ENCODE measurements at regions not wholly inside any gene's neighbourhood (a gene's known extent, or its start where the extent isn't known, plus 50 kb on each side); places are given as distances from the start of the nearest gene placed in this dataset.

GRCh38 chr1:218640173-218640572 is 295.0 kb downstream of the TGFB2 start:
- no peak overlapping the region for H4K91ac ChIP-seq (ENCODE audit: low read depth, low read length, poor library complexity)
- H2BK12ac ChIP-seq (ENCODE audit: low read length) = no peak overlapping the region
- H2BK15ac ChIP-seq (ENCODE audit: low read length) = no peak overlapping the region
- no peaks in the 10 kb centered on the region for H3K36me3 ChIP-seq (replicated peaks in 1 of 2; ENCODE audit: control insufficient read depth in 2 of 2, insufficient read depth in 2 of 2, low read length in 2 of 2)
- peak overlapping the region; percentile 3 for H2AFZ ChIP-seq (ENCODE audit: low read length)
- H3K27ac ChIP-seq (replicated peaks; ENCODE audit: low read length) = no peak overlapping the region
- no peaks in the 10 kb centered on the region for H3K79me1 ChIP-seq (ENCODE audit: low read depth, low read length)
- H3K4me2 ChIP-seq (ENCODE audit: insufficient read depth, low read length, poor library complexity, severe bottlenecking) = no peak overlapping the region
- H3K4me3 ChIP-seq (ENCODE audit: low read length in 2 of 2) = no peak overlapping the region
- WGBS, 2 donors (ENCODE audit: extremely low coverage in 2 of 2, insufficient read length in 2 of 2, insufficient replicate concordance in 1 of 2) = no CpG with 5 or more reads among the region's 3 CpGs
- no peak for DNase-seq (ENCODE audit: low spot score)
- no peaks in the 10 kb centered on the region for H3K27me3 ChIP-seq (ENCODE audit: control insufficient read depth in 3 of 3, insufficient read depth in 3 of 3, low read depth in 1 of 3, low read length in 3 of 3)
- no peak overlapping the region for H4K8ac ChIP-seq (ENCODE audit: low read depth, low read length)
- H2AK5ac ChIP-seq (ENCODE audit: low read depth, low read length) = no peak overlapping the region
- no peak overlapping the region for H3K4ac ChIP-seq (ENCODE audit: low read length)
- no peak overlapping the region for H3K14ac ChIP-seq (ENCODE audit: low read length)
- peaks cover 0 to 6% of the 10 kb centered on the region in 2 donors for H3K9me3 ChIP-seq (replicated peaks in 1 of 2; ENCODE audit: control insufficient read depth in 2 of 2, insufficient read depth in 1 of 2, low read depth in 1 of 2, low read length in 2 of 2)
- peaks cover 0 to 1% of the 10 kb centered on the region in 2 donors for H3K4me1 ChIP-seq (ENCODE audit: control insufficient read depth in 2 of 2, insufficient read depth in 1 of 2, low read depth in 1 of 2, low read length in 2 of 2)
- no peak overlapping the region for H3K23ac ChIP-seq (ENCODE audit: low read depth, low read length, poor library complexity)
- no peak overlapping the region for H2BK5ac ChIP-seq (ENCODE audit: low read length)
- no peak overlapping the region for H2BK120ac ChIP-seq (ENCODE audit: low read depth, low read length)
- no peak overlapping the region for H3K9ac ChIP-seq (ENCODE audit: low read depth, low read length, poor library complexity)
- H3K18ac ChIP-seq (ENCODE audit: low read length) = no peak overlapping the region

- Histone ChIP-seq H3K14ac (ENCODE audit: low read length) (no peak overlapping the region), H2BK120ac (ENCODE audit: low read depth, low read length) (no peak overlapping the region), H3K23ac (ENCODE audit: low read depth, low read length, poor library complexity) (no peak overlapping the region), H3K18ac (ENCODE audit: low read length) (peak overlapping the region; percentile 67), H2AFZ (ENCODE audit: low read length) (peak overlapping the region; percentile 41), H3K27ac (replicated peaks; ENCODE audit: low read length) (no peak overlapping the region), H2BK12ac (ENCODE audit: low read length) (peak overlapping the region; percentile 92), H2BK5ac (ENCODE audit: low read length) (no peak overlapping the region), H3K4me2 (ENCODE audit: insufficient read depth, low read length, poor library complexity, severe bottlenecking) (no peak overlapping the region), H2AK5ac (ENCODE audit: low read depth, low read length) (no peak overlapping the region), H2BK15ac (ENCODE audit: low read length) (no peak overlapping the region), H3K4me1 (ENCODE audit: control insufficient read depth in 2 of 2, insufficient read depth in 1 of 2, low read depth in 1 of 2, low read length in 2 of 2) (peaks cover 0 to 1% of the 10 kb centered on the region in 2 donors), H3K4me3 (ENCODE audit: low read length in 2 of 2) (no peak overlapping the region), H3K79me1 (ENCODE audit: low read depth, low read length) (no peaks in the 10 kb centered on the region), H4K91ac (ENCODE audit: low read depth, low read length, poor library complexity) (no peak overlapping the region), H3K36me3 (replicated peaks in 1 of 2; ENCODE audit: control insufficient read depth in 2 of 2, insufficient read depth in 2 of 2, low read length in 2 of 2) (no peaks in the 10 kb centered on the region), H3K4ac (ENCODE audit: low read length) (no peak overlapping the region), H4K8ac (ENCODE audit: low read depth, low read length) (peak overlapping the region; percentile 24), H3K9me3 (replicated peaks in 1 of 2; ENCODE audit: control insufficient read depth in 2 of 2, insufficient read depth in 1 of 2, low read depth in 1 of 2, low read length in 2 of 2) (peaks cover 0 to 6% of the 10 kb centered on the region in 2 donors), H3K27me3 (ENCODE audit: control insufficient read depth in 3 of 3, insufficient read depth in 3 of 3, low read depth in 1 of 3, low read length in 3 of 3) (no peaks in the 10 kb centered on the region), H3K9ac (ENCODE audit: low read depth, low read length, poor library complexity) (no peak overlapping the region)
- no peak for DNase-seq (ENCODE audit: low spot score)
- WGBS, 2 donors (ENCODE audit: extremely low coverage in 2 of 2, insufficient read length in 2 of 2, insufficient replicate concordance in 1 of 2) = no CpG with 5 or more reads among the region's 5 CpGs
Observed at GRCh38 chr1:218642033-218642948, 297.2 kb downstream of the TGFB2 start.

- WGBS, 2 donors (ENCODE audit: extremely low coverage in 2 of 2, insufficient read length in 2 of 2, insufficient replicate concordance in 1 of 2) = no CpG with 5 or more reads among the region's 4 CpGs
- no peaks in the 10 kb centered on the region for H3K36me3 ChIP-seq (replicated peaks in 1 of 2; ENCODE audit: control insufficient read depth in 2 of 2, insufficient read depth in 2 of 2, low read length in 2 of 2)
Observed at GRCh38 chr1:218643281-218643680, 298.1 kb downstream of the TGFB2 start.

GRCh38 chr1:218643926-218644325 is 298.8 kb downstream of the TGFB2 start:
- DNase-seq (ENCODE audit: low spot score) = no peak
- WGBS, 2 donors (ENCODE audit: extremely low coverage in 2 of 2, insufficient read length in 2 of 2, insufficient replicate concordance in 1 of 2) = no CpG with 5 or more reads among the region's 2 CpGs
- no peak overlapping the region for H2BK120ac ChIP-seq (ENCODE audit: low read depth, low read length)
- H3K14ac ChIP-seq (ENCODE audit: low read length) = no peak overlapping the region
- H3K36me3 ChIP-seq (replicated peaks in 1 of 2; ENCODE audit: control insufficient read depth in 2 of 2, insufficient read depth in 2 of 2, low read length in 2 of 2) = no peaks in the 10 kb centered on the region
- no peaks in the 10 kb centered on the region for H3K27me3 ChIP-seq (ENCODE audit: control insufficient read depth in 3 of 3, insufficient read depth in 3 of 3, low read depth in 1 of 3, low read length in 3 of 3)
- H3K4me2 ChIP-seq (ENCODE audit: insufficient read depth, low read length, poor library complexity, severe bottlenecking) = no peak overlapping the region
- H2AFZ ChIP-seq (ENCODE audit: low read length) = no peak overlapping the region
- no peak overlapping the region for H2BK15ac ChIP-seq (ENCODE audit: low read length)
- H3K9me3 ChIP-seq (replicated peaks in 1 of 2; ENCODE audit: control insufficient read depth in 2 of 2, insufficient read depth in 1 of 2, low read depth in 1 of 2, low read length in 2 of 2) = peaks cover 0 to 6% of the 10 kb centered on the region in 2 donors
- H3K9ac ChIP-seq (ENCODE audit: low read depth, low read length, poor library complexity) = no peak overlapping the region
- H3K4me1 ChIP-seq (ENCODE audit: control insufficient read depth in 2 of 2, insufficient read depth in 1 of 2, low read depth in 1 of 2, low read length in 2 of 2) = peaks cover 0 to 1% of the 10 kb centered on the region in 2 donors
- no peaks in the 10 kb centered on the region for H3K79me1 ChIP-seq (ENCODE audit: low read depth, low read length)
- no peak overlapping the region for H3K4ac ChIP-seq (ENCODE audit: low read length)
- no peak overlapping the region for H3K18ac ChIP-seq (ENCODE audit: low read length)
- no peak overlapping the region for H3K27ac ChIP-seq (replicated peaks; ENCODE audit: low read length)
- no peak overlapping the region for H2BK5ac ChIP-seq (ENCODE audit: low read length)
- no peak overlapping the region for H3K23ac ChIP-seq (ENCODE audit: low read depth, low read length, poor library complexity)
- H4K8ac ChIP-seq (ENCODE audit: low read depth, low read length) = no peak overlapping the region
- H4K91ac ChIP-seq (ENCODE audit: low read depth, low read length, poor library complexity) = no peak overlapping the region
- no peak overlapping the region for H3K4me3 ChIP-seq (ENCODE audit: low read length in 2 of 2)
- no peak overlapping the region for H2AK5ac ChIP-seq (ENCODE audit: low read depth, low read length)
- H2BK12ac ChIP-seq (ENCODE audit: low read length) = no peak overlapping the region

More at GRCh38 chr1:218643281-218643680, 298.1 kb downstream of the TGFB2 start:
- H3K4ac ChIP-seq (ENCODE audit: low read length) = no peak overlapping the region
- no peak overlapping the region for H2AFZ ChIP-seq (ENCODE audit: low read length)
- H3K9ac ChIP-seq (ENCODE audit: low read depth, low read length, poor library complexity) = no peak overlapping the region
- no peak overlapping the region for H2BK15ac ChIP-seq (ENCODE audit: low read length)
- no peak overlapping the region for H3K18ac ChIP-seq (ENCODE audit: low read length)
- no peaks in the 10 kb centered on the region for H3K79me1 ChIP-seq (ENCODE audit: low read depth, low read length)
- no peak overlapping the region for H4K8ac ChIP-seq (ENCODE audit: low read depth, low read length)
- no peak overlapping the region for H3K14ac ChIP-seq (ENCODE audit: low read length)
- H2BK12ac ChIP-seq (ENCODE audit: low read length) = no peak overlapping the region
- H3K9me3 ChIP-seq (replicated peaks in 1 of 2; ENCODE audit: control insufficient read depth in 2 of 2, insufficient read depth in 1 of 2, low read depth in 1 of 2, low read length in 2 of 2) = peaks cover 0 to 6% of the 10 kb centered on the region in 2 donors
- H3K27ac ChIP-seq (replicated peaks; ENCODE audit: low read length) = no peak overlapping the region
- H3K27me3 ChIP-seq (ENCODE audit: control insufficient read depth in 3 of 3, insufficient read depth in 3 of 3, low read depth in 1 of 3, low read length in 3 of 3) = no peaks in the 10 kb centered on the region
- H2BK120ac ChIP-seq (ENCODE audit: low read depth, low read length) = no peak overlapping the region
- no peak overlapping the region for H3K4me2 ChIP-seq (ENCODE audit: insufficient read depth, low read length, poor library complexity, severe bottlenecking)
- no peak for DNase-seq (ENCODE audit: low spot score)
- H4K91ac ChIP-seq (ENCODE audit: low read depth, low read length, poor library complexity) = no peak overlapping the region
- H2AK5ac ChIP-seq (ENCODE audit: low read depth, low read length) = no peak overlapping the region
- H2BK5ac ChIP-seq (ENCODE audit: low read length) = no peak overlapping the region
- peaks cover 0 to 1% of the 10 kb centered on the region in 2 donors for H3K4me1 ChIP-seq (ENCODE audit: control insufficient read depth in 2 of 2, insufficient read depth in 1 of 2, low read depth in 1 of 2, low read length in 2 of 2)
- no peak overlapping the region for H3K23ac ChIP-seq (ENCODE audit: low read depth, low read length, poor library complexity)
- H3K4me3 ChIP-seq (ENCODE audit: low read length in 2 of 2) = no peak overlapping the region
